CD4-positive, alpha-beta T cell treated with Interleukin-21 for 1 hour (primary cell): ENCODE measurements at regions not wholly inside any gene's neighbourhood (a gene's known extent, or its start where the extent isn't known, plus 50 kb on each side); places are given as distances from the start of the nearest gene placed in this dataset.

Experiments
- DNase-seq: peaks from one replicate; pipeline ENCODE4 v3.0.0-alpha.2; 2020

DNA sequence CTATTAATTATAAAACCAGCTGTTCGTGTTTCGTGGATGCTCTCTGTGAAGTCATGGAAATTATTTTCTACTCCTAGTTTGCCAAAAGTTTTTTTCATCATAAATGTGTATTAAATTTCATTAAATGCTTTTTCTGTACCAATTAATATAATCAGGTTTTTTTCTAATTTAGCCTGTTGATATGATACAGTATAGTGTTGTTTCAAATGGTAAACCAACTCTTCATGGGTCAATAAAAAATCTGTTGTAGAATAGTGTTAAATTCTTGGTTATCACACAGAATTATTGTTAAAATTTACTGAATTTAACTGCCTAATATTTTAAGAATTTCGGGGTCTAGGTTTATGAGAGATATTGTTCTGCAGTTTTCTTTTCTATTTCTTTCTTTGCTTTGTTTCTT, 505.9 kb upstream of the MANEA start:
- no peak for DNase-seq

DNA sequence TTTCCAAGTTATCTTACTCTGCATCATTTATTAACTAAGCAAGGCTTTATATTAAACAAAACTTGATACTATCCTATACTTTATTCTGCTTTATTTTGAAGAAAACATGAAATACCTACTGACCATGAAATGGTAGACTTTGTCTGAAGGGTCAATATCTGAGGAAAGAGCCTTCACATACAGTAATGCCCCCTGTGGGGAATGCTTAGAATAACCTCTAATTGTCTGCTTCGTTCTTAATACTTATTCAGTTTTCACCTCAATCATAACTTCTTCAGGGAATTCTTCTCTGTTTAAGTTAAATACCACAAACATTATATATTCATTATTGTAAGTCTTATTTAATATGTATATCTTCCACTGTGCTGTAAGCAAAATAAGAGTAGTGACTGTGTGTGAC, 498.9 kb upstream of the MANEA start:
- no peak for DNase-seq

DNA sequence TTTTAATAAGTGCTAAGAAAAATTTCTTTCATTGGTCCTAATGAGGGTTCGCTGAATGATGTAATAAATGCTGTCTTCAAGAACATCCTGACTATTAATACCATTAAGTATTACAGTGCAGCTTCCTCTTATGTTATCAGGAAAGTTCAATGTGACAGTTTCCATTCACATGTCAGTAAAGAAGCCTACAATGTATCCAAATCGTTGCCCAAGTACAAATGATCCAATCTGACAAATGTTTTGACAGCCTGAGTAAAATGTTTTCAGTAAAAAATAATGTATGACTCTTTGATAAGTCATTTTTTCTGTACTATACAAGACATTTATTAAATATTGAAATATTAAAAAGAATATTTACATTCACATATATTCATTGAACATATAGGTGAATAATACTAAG, 496.1 kb upstream of the MANEA start:
- no peak for DNase-seq

DNA sequence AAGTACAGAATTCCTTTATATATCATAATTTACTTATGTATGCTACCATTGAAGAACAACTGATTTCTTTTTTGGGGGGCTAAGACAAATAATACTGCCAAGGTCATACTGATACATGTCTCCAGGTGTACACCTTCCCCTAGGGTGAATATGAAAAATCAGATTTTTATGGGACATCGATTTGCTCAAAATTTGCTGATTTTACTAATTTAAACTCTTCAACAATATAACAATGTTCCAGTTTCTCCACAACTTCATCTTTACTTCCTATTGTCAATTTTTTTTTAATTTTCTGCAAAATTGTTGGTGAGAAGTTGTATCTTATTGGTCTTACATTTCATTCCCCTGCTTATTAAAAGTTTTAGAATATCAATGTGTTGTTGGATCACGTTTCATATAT, 495.4 kb upstream of the MANEA start:
- DNase-seq = no peak

DNA sequence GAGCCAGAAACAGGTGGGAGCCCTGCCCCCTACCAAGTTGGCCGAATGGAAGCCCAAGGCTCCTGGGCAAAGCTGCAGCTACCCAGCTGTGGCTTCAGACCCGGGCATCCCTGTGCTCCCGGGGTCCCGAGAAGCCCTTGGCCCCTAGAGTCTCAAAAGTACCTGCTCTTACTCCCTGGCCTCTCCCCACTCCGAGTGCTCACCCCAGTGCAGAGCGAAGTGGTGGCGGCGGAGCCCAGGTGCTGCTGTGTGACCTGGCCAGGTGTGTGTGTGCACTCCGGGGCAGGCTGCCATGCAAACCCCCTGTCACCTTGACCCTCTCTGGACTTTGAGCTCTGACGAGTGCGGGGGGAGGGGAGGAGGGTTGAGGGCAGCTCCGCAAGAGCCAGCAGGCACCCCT, 493.8 kb upstream of the MANEA start:
- DNase-seq = no peak

DNA sequence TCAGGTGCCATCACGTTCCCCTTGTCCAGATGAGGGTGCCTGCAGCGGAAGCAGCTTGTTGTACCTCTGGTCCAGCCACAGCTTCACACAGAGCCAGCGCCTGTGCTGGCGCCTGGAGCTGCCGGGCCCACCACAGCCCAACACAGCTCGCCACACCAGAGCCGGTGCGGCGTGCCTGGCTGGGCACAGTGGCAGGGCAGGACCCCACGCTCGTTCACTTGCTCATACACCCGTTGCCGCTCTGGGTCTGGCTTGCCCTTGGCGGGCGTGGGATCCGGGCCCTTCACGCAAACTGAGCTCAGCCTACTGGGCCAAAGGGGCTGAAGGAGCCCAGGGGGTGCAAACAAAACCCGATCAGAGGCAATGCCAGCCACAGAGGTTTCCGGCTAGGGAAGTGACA, 492.5 kb upstream of the MANEA start:
- no peak for DNase-seq

DNA sequence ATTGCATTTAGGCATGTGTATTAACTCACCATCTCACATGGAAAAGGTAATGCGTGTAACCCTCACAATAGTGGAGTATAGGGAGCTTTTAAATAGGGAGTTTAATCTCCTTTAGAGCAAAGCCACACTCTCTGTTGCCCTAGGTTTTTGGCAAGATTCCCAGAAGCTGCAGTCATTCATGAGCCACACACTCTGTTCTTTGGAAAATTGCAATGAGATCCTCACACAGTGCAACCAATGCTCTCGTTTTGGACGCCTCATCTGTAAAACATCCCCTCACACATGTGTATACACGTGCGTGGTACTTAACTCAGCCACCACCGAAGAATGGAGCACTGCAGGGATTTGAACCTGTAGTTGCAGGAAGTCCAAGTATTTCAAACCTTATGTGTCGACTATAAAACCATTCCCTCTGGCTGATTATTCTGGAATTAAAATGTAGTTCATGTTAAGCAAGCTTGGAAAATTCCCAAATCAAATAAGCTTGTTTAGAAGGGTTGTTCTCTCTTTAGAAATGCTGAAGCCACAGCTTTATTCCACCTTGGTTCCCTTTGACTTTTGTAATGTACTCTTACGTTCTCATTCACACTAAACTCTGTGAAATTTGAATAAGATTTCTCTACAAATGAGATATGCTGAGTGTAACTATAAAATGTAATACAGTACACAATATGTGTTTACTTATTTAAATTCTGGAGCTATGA, 489.8 kb upstream of the MANEA start:
- DNase-seq = no peak

DNA sequence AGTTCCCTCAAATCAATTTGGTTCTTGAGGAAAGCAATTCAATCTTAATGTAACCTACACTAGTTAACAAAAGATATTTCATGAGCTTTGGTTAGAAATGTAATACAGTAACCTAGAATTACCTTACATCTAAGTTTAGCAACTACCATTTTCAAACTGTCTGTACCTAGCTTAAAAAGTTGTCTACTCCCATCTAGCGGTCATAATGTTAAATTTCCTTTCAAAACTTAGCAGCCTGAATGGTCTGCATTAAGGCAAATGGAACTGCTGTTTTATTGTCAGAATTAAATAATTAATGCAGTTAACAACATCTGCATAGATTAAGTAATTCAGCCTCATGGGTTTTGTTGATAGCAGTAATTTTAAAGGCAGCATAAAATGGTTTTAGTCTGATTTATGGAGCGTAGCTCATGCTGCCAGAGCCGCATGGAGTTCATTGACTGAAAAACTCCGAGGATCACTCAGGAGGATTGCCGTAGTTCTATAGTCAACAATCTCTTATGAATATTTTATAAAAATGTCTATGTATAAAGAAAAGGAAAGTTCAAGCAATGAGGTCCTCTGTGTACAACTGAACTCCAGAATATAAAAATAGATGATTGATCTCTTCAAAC, 485.4 kb upstream of the MANEA start:
- no peak for DNase-seq

DNA sequence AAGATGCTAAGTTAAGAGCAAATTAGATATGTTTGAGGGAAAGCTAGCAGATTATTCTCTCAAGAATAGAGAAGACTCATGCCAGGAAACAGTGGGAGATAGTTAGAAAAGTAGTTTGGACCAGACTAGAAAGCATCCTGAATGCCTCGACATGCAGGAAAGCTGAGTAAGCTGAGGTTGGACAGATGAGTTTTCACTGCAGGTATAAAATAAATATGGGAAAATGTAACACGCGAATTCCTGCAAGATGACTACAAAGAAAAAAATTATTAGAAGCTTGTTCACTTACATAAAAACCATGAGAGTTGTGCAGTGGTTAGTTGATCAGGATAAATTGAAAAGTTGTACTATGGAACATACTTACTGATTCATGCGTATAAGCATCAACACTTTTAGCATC, 484.2 kb upstream of the MANEA start:
- DNase-seq = no peak

DNA sequence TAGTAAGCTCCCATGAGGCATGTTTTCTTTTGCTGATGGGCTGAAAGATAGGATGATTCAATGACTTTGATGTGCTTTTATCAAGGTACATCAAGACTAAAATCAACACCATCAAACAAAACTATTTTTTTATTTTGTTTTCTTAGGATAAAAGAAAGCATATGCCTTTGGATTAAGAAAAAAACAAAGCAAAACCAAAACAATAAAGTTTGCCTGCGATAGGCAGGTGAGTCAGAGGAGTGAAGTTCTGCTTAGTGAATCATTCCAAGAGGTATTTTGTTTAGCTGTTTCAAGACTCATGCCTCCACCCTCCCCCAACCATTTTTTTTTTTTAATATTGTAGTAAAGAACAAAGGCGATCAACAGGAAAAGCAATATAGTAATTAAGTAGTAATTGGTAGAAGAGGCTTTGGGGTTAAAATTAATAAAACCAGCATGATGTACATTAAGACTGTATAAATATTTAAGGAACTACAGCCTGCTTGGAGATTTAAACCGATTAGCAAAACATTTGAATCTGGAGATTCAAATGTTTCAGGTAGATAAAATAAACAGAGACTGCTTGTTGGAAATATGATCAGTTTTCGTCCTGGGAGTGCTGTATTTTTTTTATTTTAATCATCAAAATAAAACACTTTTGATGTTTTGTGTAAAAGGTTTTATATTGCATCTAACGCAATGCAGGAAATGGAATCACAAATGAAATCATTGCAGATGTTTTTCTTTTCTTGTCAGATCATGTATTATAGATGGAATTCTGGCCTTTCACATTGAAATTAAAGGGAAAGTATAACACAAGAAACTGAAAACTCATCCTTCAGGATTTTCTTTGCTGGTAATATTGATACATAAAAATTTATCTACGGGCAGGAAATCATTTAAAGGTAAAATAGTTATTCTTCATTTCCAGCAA, 482.3 kb upstream of the MANEA start:
- DNase-seq = no peak

DNA sequence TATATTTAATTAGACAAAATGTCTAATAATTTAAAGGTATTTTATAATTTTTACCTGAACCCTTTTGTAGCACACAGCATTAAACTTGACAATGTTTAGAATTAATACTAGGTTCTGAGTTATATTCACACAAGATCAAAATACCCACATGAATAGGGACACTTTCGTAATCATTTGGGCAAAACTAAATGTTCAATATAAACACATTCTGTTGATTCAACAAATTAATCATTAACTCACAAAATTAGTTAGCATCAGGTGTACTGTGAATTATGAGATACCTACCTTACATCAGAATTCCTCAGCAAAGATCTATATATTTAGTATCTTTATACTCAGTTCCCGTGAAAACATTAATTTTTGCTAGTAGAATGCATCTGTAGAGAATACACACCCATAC, 481.5 kb upstream of the MANEA start:
- DNase-seq = no peak

DNA sequence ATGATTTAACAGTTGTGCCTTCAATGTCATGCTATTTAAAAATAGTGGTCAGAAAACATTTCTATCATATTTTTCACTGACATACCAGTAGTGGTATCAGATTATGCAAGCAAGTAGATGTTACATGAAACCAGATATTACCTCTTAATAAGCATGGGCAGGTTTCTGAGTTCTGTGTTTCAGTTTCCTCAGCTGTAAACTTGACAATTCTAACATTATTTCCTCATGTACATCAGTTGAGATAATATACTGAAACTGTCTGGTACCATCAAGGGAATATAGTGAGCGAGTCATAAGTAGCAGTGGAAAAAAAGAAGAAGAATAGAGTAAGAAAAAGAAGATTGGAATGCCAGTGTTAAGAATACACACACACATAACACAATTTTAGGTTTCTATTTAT, 477.9 kb upstream of the MANEA start:
- no peak for DNase-seq

DNA sequence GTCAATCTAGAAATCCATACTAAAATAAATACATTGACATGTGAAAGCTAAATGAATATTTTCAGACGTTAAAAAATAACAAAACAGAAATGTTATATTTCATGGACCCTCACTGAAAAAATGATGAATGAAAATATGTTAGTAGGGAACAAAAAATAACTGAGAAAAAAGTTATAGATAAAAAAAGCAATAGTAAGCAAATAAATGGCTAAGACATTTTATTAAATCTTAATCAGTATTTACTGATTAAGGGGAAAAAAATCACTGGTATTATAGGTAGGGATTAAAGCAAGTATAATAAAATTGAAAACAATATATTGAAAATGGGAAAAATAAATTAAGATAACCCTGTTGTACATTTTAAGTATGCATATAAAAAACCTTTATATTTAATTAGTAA, 468.1 kb upstream of the MANEA start:
- DNase-seq = no peak

DNA sequence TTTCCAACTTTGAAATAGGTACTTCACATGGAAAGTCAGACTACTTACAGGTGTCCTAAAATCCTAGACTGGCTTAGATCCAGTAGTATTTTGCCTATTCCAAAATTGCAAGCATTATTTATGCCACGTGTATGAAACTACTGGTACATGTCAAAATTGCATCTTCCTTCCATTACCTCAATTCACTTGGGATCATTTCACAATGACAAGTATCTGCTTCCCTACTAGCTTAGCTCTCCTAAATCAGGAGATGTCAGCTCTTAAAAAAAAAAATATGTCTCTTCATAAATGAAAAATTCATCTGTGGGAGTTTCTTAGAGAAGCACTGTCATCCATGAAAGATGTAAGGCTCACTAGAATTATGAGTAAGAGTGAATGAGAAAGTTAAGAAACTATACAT, 466.6 kb upstream of the MANEA start:
- no peak for DNase-seq

DNA sequence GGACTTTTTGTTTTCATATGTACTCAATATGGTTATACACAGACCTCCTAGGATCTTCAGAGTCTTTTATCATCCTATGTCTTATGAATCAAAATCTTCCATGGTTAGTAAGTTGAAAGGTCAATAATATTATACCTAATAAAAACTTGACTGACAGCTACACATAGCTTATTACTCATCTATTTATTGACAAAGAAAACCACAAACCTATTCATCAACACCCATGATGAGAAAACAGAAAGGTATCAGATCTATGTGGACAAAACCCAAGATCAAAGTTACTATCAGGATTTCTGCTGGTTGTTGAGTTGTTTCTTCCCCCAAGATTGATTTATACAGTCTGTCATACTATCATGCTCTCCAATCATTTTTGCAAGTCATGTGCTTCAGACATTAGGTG, 460.1 kb upstream of the MANEA start:
- DNase-seq = no peak

DNA sequence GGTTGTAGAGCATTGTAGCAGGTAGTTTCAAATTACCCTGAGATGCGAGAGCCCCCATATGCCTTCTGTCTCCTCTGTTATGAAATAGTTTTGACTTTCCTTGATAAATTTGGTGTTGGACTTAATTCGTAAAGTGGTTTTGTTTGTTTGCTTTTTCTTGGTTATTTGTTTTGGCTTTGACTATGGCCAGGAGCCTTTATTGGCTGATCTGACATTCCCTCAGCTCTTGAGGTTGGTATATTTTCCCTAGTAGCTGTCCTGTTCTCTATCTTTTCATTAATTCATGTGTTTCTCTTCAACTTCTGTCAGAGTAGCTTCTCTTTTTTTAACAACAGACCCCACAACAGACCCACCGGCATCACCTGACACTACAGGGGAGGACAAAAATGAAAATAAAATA, 457.4 kb upstream of the MANEA start:
- DNase-seq = no peak

DNA sequence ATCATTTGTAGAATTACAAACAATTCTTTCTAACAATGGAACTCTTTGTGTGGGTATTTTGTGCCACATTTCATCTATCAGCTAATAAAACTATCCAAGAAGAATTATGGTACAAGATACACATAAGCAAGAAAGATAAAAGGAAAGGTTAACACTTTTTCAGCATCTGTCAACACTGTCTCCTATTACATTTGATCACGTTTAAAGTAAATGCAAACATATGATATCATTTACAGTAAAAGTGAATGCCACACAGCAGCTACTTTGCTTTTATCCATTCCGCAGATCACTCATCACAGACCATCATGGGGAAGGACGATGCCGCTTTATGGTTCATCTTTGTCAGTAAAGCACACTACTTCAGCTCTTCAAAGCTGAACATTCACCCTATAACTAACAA, 456.4 kb upstream of the MANEA start:
- no peak for DNase-seq

DNA sequence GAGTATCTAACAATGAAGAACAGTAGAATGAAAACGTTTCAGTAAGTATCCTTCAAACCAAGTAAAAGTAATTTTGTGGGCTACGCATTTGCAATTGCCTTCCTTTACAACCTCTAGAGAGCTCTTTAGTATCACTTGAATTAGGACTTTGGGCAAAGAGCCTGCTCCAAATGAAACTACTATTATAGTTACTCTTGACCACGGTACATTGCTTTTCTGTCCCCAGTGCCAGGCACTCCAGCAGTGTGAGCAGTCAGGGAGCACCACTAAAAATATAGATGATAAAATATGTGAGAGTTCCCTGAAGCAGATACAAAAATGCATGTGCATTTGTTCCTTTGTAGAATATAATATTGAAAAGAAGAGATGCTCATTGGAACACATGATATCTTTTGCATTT, 450.1 kb upstream of the MANEA start:
- no peak for DNase-seq

DNA sequence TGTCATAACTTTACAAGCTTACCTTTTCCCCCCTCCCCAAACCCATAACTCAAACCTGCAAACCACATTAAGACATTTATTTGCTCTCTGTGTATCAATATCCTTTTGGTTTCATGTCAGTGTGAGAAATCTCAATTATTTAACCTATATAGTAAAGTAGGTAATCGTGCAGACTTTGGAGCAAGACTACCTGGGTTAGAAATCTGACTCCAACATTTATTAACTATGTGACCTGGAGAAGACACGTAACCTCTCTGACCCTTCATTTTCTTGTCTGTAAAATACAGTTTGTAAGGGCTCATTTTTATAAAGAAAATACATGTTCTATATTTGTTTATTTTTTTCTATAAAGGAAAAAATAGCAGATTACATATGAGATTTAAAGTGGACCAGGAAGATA, 448.9 kb upstream of the MANEA start:
- no peak for DNase-seq

DNA sequence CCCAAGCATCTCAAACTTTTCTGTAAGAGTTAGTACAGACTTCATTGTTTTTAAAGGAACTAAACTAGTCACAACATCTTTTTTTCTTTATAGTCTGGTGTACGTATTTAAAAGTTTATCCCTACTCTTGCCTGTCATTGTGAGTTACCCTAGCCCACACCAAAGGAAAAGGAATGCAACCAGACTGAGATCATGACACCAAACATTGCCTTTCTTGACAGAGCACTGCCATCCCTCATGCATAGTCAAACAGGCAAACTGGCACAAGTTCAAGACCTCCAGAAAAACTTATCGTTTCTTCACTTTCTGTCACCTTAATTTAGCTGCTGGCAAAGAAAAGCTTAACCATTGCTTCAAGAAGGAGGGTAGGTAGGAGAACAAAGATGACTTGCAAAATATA, 448.4 kb upstream of the MANEA start:
- DNase-seq = no peak

DNA sequence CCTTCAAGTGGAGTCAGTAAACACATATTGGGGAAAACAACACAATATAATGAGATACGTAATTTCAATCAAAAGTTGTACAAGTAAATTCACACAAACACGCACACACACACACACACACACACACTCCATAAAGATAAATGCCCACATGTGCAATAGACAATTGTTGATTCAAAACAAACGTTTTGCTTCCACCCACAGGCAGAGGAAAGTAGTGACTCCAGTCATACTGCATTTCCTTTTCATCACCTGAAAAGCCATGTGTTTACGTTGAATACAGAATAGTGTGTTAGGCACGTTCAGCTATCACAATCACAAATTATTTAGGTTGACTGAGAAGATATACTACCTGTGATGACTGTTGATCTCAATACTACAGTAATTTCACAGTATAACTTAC, 443.8 kb upstream of the MANEA start:
- DNase-seq = no peak

DNA sequence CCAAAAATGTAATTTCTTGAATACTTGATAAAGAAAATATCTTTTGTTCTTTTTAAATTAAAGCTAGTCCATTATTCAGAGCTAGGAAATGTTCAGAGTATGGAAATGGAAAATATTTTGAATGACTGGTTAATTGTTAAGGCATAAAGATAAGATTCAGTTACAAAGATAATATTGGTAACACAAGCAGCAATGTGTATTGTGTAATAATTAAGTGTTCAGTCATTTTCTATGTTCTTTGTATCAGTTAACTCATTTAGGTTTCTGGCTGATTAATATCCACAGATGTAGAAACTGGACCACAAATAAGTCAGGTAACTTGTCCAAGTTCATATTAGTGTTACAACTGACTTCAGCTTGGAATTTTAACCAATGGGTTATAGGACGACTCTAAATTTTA, 442.2 kb upstream of the MANEA start:
- no peak for DNase-seq

DNA sequence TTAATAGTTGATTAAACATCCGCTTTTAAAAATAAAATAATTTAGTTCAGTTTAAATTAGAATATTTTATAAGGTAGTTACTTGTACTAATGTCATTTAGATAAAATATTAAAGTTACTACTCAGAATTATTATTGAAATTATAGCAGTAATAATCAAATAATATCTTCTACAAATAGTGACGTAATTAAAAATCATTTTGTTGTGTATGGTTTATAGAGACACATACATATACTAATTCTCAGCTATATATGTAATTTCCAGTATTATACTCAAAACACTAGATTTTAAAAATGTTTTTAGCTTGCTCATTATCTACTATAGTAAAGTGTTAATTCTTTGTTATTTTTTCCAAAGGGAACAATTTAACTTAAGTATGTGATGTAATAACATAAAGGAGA, 435.2 kb upstream of the MANEA start:
- DNase-seq = no peak

DNA sequence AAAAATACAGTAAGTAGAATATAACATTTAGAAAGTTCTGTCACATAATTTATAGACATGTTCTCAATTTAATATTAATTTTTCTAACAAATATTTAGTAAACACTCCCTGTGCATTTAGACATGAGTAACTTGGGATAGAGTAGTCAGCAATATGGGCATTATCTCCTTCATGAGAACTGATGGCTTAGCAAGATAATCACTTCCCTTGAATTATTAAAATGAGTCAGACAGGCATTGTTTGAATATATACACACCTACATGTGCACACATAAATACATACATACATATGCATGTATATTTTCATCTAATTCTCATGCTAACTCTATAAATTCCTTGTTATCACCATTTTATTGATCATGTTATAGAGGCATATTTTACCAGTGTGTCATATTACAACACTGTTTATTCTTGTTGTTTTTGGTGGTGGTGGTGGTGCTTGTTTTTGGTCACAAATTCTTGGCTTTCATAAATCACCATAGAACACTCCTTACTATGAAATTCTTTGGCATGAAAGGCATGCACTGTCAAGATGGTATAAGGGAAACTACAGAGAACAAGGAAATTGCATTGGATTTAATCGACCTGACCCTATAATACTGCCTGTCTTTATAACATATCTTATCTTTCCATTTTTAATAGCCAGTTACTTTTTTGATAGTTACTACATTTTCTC, 434.5 kb upstream of the MANEA start:
- DNase-seq = no peak
